ENCODE measurements at regions not wholly inside any gene's neighbourhood (a gene's known extent, or its start where the extent isn't known, plus 50 kb on each side); places are given as distances from the start of the nearest gene placed in this dataset.

GRCh38 chr10:131568866-131569265, 257.3 kb upstream of the TCERG1L start:
- Histone ChIP-seq H3K4me1 (ENCODE audit: insufficient read depth, low read length) (no peaks in the 10 kb centered on the region), H3K27ac (ENCODE audit: extremely low read length, insufficient read depth, low read length) (no peak overlapping the region), H2AFZ (ENCODE audit: low read length) (no peak overlapping the region), H3K36me3 (replicated peaks in 1 of 2; ENCODE audit: control insufficient read depth in 1 of 2, insufficient read depth in 2 of 2, low read length in 2 of 2) (no peaks in the 10 kb centered on the region), H3K4me3 (replicated peaks in 1 of 3; ENCODE audit: insufficient read depth in 1 of 3, low read depth in 2 of 3, low read length in 3 of 3) (no peak overlapping the region), H4K20me1 (ENCODE audit: insufficient read depth, low read length) (no peaks in the 10 kb centered on the region), H3K9me3 (ENCODE audit: low read length) (no peaks in the 10 kb centered on the region), H3K79me2 (ENCODE audit: insufficient read depth, low read length) (no peaks in the 10 kb centered on the region), H3K27me3 (ENCODE audit: control insufficient read depth in 1 of 2, insufficient read depth in 2 of 2, low read length in 2 of 2) (peaks cover 3 to 25% of the 10 kb centered on the region in 2 experiments; a peak in 3 of 5 replicates), H3K4me2 (ENCODE audit: low read depth, low read length) (no peak overlapping the region), H3K9ac (ENCODE audit: insufficient read depth, low read depth, low read length) (no peak overlapping the region)
- FAIRE-seq (no peak), DNase-seq (ENCODE audit: low spot score) (no peak), ATAC-seq (no peak)
- no TSS peak for BruUV-seq (replicated peaks)
- ChIA-PET CTCF (ENCODE audit: low intra/inter-chr PET ratio, low total read pairs) (no interaction called here), POLR2A (no interaction called here)
- in situ Hi-C loops (cut with HindIII; ENCODE audit: extremely low pct_ligation_motif_present, low pct_unique_long_range_greater_than_20kb), result no loop called here
- intact Hi-C loops (cut with micrococcal nuclease; ENCODE audit: unreplicated experiment), result no loop called here
- 6% methylated on average over 3 of the region's 7 CpGs for whole genome bisulfite sequencing (ENCODE audit: low lambda C conversion rate)
- TF ChIP-seq ZBTB33 (CRISPR knock-in tag; IDR thresholded peaks at IDR 0.05), result no peak
- no peak for TF ChIP-seq ATF7 (IDR thresholded peaks at IDR 0.05)
- no peak for TF ChIP-seq ATF7 (CRISPR knock-in tag; IDR thresholded peaks at IDR 0.05)
- TF ChIP-seq TBL1XR1 (IDR thresholded peaks at IDR 0.05; ENCODE audit: borderline replicate concordance, low read length, partially characterized antibody), result no peak
- no peak for TF ChIP-seq HMGA1 (CRISPR knock-in tag; conservative IDR thresholded peaks at IDR 0.05)
- no peak for TF ChIP-seq ZNF382 (CRISPR knock-in tag; IDR thresholded peaks at IDR 0.05; ENCODE audit: borderline replicate concordance)
- no peak for TF ChIP-seq ZUFSP (CRISPR knock-in tag; IDR thresholded peaks at IDR 0.05; ENCODE audit: borderline replicate concordance)
- no peak for TF ChIP-seq ATF6 (CRISPR knock-in tag; conservative IDR thresholded peaks at IDR 0.05)
- TF ChIP-seq, protein P1, sequence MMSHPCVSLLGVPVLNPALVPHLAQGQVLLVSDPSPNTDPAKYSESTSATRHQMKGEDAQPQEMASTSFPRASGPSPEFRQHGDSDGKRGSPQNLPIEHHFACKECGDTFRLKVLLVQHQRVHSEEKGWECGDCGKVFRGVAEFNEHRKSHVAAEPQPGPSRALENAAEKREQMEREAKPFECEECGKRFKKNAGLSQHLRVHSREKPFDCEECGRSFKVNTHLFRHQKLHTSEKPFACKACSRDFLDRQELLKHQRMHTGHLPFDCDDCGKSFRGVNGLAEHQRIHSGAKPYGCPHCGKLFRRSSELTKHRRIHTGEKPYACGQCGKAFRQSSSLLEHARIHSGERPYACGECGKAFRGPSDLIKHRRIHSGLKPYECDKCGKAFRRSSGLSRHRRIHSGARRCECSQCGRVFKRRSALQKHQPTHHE (CRISPR knock-in tag; IDR thresholded peaks at IDR 0.05; ENCODE audit: borderline replicate concordance), result no peak
- TF ChIP-seq ZNF83 (CRISPR knock-in tag; IDR thresholded peaks at IDR 0.05; ENCODE audit: borderline replicate concordance), result no peak
- TF ChIP-seq, protein P2, sequence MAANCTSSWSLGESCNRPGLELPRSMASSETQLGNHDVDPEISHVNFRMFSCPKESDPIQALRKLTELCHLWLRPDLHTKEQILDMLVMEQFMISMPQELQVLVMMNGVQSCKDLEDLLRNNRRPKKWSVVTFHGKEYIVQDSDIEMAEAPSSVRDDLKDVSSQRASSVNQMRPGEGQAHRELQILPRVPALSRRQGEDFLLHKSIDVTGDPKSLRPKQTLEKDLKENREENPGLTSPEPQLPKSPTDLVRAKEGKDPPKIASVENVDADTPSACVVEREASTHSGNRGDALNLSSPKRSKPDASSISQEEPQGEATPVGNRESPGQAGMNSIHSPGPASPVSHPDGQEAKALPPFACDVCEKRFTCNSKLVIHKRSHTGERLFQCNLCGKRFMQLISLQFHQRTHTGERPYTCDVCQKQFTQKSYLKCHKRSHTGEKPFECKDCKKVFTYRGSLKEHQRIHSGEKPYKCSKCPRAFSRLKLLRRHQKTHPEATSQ (CRISPR knock-in tag; IDR thresholded peaks at IDR 0.05; ENCODE audit: borderline replicate concordance), result no peak
- TF ChIP-seq ZNF3 (CRISPR knock-in tag; IDR thresholded peaks at IDR 0.05), result no peak
- TF ChIP-seq, protein P3, sequence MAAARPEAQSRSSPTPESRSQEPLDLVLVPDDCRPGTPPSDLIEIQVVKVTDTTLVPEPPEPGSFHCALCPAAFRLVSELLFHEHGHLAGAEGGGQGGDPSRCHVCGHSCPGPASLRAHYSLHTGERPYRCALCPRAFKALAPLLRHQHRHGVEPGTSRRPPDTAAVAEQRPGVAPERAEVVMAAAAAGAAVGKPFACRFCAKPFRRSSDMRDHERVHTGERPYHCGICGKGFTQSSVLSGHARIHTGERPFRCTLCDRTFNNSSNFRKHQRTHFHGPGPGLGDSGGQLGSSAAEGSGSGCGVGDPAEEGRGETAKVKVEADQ (CRISPR knock-in tag; IDR thresholded peaks at IDR 0.05; ENCODE audit: borderline replicate concordance), result no peak
- no peak for TF ChIP-seq PHB2 (IDR thresholded peaks at IDR 0.05; ENCODE audit: partially characterized antibody)
- no peak for TF ChIP-seq RBM22 (optimal IDR thresholded peaks at IDR 0.05; ENCODE audit: low read length)
- no peak for TF ChIP-seq MAX (IDR thresholded peaks at IDR 0.05)
